SU-DHL-6 (cell line): ENCODE measurements at regions not wholly inside any gene's neighbourhood (a gene's known extent, or its start where the extent isn't known, plus 50 kb on each side); places are given as distances from the start of the nearest gene placed in this dataset.

Source experiments
- H2AFZ ChIP-seq: fragments of 200-600 bp; sonication (generic); 2 replicates; pipeline ENCODE4 v1.6.1; 2014; ENCODE audit warnings: low read depth, mild to moderate bottlenecking, moderate library complexity, mixed read lengths, antibody characterized with exemption, low read length; ENCODE audit not compliant: severe bottlenecking
- H3F3A ChIP-seq: fragments of 200-600 bp; shearing (Covaris generic); 2 replicates; pipeline ENCODE4 v1.6.0; 2016; ENCODE audit warnings: antibody characterized with exemption, mild to moderate bottlenecking; ENCODE audit not compliant: insufficient read depth
- H3K27ac ChIP-seq: fragments of 200-600 bp; sonication (generic); 2 replicates; pipeline ENCODE4 v1.5.1; 2016; ENCODE audit warnings: low read depth, mild to moderate bottlenecking, low read length, moderate library complexity, mixed read lengths
- H3K27me3 ChIP-seq: fragments of 200-600 bp; sonication (generic), shearing (Covaris generic); 2 replicates; pipeline ENCODE4 v1.6.0; 2014; ENCODE audit warnings: mild to moderate bottlenecking, low read length
- H3K36me3 ChIP-seq: fragments of 200-600 bp; sonication (generic); 2 replicates; pipeline ENCODE4 v1.6.1; 2014; ENCODE audit warnings: mild to moderate bottlenecking, low read length, mixed read lengths
- H3K4me2 ChIP-seq: fragments of 300-600, 200-600 bp; shearing (Covaris generic), sonication (generic); 2 replicates; pipeline ENCODE4 v1.6.0; 2014; ENCODE audit warnings: low read length, low read depth, mild to moderate bottlenecking; ENCODE audit not compliant: poor library complexity, severe bottlenecking
- H3K4me3 ChIP-seq: fragments of 200-600 bp; sonication (generic); 2 replicates; pipeline ENCODE4 v1.5.1; 2014; ENCODE audit warnings: antibody characterized with exemption, low read length, mild to moderate bottlenecking, mixed read lengths; ENCODE audit not compliant: insufficient read depth, poor library complexity, severe bottlenecking
- H3K79me2 ChIP-seq: fragments of 200-600 bp; sonication (generic); 2 replicates; pipeline ENCODE4 v1.6.1; 2014; ENCODE audit warnings: mild to moderate bottlenecking, low read length, moderate library complexity; ENCODE audit not compliant: insufficient read depth
- H3K9ac ChIP-seq: fragments of 200-600 bp; sonication (generic); 2 replicates; pipeline ENCODE4 v1.7.0; 2014; ENCODE audit warnings: mild to moderate bottlenecking, low read length
- H3K9me2 ChIP-seq: fragments of 200-600 bp; sonication (generic); replicated peaks from 2 replicates; pipeline ENCODE4 v1.6.1; 2014; ENCODE audit warnings: low read length; ENCODE audit not compliant: insufficient read depth
- H3K9me3 ChIP-seq: fragments of 200-600 bp; sonication (generic); 2 replicates; pipeline ENCODE4 v1.6.1; 2014; ENCODE audit warnings: low read length, mixed read lengths; ENCODE audit not compliant: insufficient read depth
- H4K20me1 ChIP-seq: fragments of 200-600 bp; sonication (generic); 2 replicates; pipeline ENCODE4 v1.6.1; 2014; ENCODE audit warnings: low read depth, mild to moderate bottlenecking, antibody characterized with exemption, low read length, moderate library complexity, mixed read lengths
- EZH2phosphoT487 ChIP-seq: fragments of 200-600 bp; sonication (generic), shearing (Covaris generic); conservative IDR thresholded peaks from 2 replicates; pipeline ENCODE4 v1.6.1; 2018; ENCODE audit warnings: mild to moderate bottlenecking, antibody characterized with exemption, low read length, moderate library complexity, mixed read lengths
- TF ChIP-seq, protein P1 (sequence below): fragments of 200-600 bp; sonication (generic); IDR thresholded peaks from one replicate; pipeline ENCODE4 v1.5.1; 2017; ENCODE audit warnings: antibody characterized with exemption, mild to moderate bottlenecking, low read length, moderate library complexity; ENCODE audit not compliant: insufficient read depth, poor library complexity, severe bottlenecking

GRCh38 chr1:224543453-224543852 lies 72.7 kb upstream of the CNIH3 start:
- no peak overlapping the region for H3K27ac ChIP-seq
- H3K4me2 ChIP-seq = no peak overlapping the region
- no peaks in the 10 kb centered on the region for H3K79me2 ChIP-seq
- TF ChIP-seq EZH2phosphoT487 = no peak
- TF ChIP-seq, protein P1, sequence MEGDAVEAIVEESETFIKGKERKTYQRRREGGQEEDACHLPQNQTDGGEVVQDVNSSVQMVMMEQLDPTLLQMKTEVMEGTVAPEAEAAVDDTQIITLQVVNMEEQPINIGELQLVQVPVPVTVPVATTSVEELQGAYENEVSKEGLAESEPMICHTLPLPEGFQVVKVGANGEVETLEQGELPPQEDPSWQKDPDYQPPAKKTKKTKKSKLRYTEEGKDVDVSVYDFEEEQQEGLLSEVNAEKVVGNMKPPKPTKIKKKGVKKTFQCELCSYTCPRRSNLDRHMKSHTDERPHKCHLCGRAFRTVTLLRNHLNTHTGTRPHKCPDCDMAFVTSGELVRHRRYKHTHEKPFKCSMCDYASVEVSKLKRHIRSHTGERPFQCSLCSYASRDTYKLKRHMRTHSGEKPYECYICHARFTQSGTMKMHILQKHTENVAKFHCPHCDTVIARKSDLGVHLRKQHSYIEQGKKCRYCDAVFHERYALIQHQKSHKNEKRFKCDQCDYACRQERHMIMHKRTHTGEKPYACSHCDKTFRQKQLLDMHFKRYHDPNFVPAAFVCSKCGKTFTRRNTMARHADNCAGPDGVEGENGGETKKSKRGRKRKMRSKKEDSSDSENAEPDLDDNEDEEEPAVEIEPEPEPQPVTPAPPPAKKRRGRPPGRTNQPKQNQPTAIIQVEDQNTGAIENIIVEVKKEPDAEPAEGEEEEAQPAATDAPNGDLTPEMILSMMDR = no peak
- H3K4me3 ChIP-seq = no peak overlapping the region
- no peak overlapping the region for H3K9ac ChIP-seq
- no peaks in the 10 kb centered on the region for H3K9me3 ChIP-seq
- no peaks in the 10 kb centered on the region for H3K27me3 ChIP-seq
- no peaks in the 10 kb centered on the region for H3K9me2 ChIP-seq
- H3K36me3 ChIP-seq = no peaks in the 10 kb centered on the region
- H2AFZ ChIP-seq = no peak overlapping the region
- no peaks in the 10 kb centered on the region for H3F3A ChIP-seq
- no peaks in the 10 kb centered on the region for H4K20me1 ChIP-seq

GRCh38 chr1:224544346-224545110 lies 71.6 kb upstream of the CNIH3 start:
- Histone ChIP-seq H3K27me3 (no peaks in the 10 kb centered on the region), H3K9ac (no peak overlapping the region), H2AFZ (no peak overlapping the region), H3K4me2 (no peak overlapping the region), H4K20me1 (no peaks in the 10 kb centered on the region), H3K79me2 (no peaks in the 10 kb centered on the region), H3F3A (no peaks in the 10 kb centered on the region), H3K27ac (no peak overlapping the region), H3K9me2 (no peaks in the 10 kb centered on the region), H3K4me3 (no peak overlapping the region), H3K36me3 (no peaks in the 10 kb centered on the region), H3K9me3 (no peaks in the 10 kb centered on the region)
- no peak for TF ChIP-seq EZH2phosphoT487
- TF ChIP-seq, protein P1 = no peak

GRCh38 chr1:224545571-224545970 lies 70.5 kb upstream of the CNIH3 start:
- no peak overlapping the region for H2AFZ ChIP-seq

More at GRCh38 chr1:224545571-224545970, 70.5 kb upstream of the CNIH3 start:
- Histone ChIP-seq H3F3A (no peaks in the 10 kb centered on the region), H3K9me3 (no peaks in the 10 kb centered on the region), H4K20me1 (no peaks in the 10 kb centered on the region), H3K9me2 (no peaks in the 10 kb centered on the region), H3K27ac (no peak overlapping the region), H3K79me2 (no peaks in the 10 kb centered on the region), H3K27me3 (no peaks in the 10 kb centered on the region), H3K36me3 (no peaks in the 10 kb centered on the region), H3K9ac (no peak overlapping the region), H3K4me2 (no peak overlapping the region), H3K4me3 (no peak overlapping the region)
- no peak for TF ChIP-seq EZH2phosphoT487
- TF ChIP-seq, protein P1 = no peak
